ES-I3 (cell line): ENCODE measurements at regions not wholly inside any gene's neighbourhood (a gene's known extent, or its start where the extent isn't known, plus 50 kb on each side); places are given as distances from the start of the nearest gene placed in this dataset.

ENCODE experiments used
- H3K36me3 ChIP-seq: 2 replicates; pipeline ENCODE4 v1.6.1; 2013; ENCODE audit warnings: mild to moderate bottlenecking, low read length, control low read depth, moderate library complexity; ENCODE audit not compliant: insufficient read depth
- H3K4me1 ChIP-seq: 2 replicates; pipeline ENCODE4 v1.6.1; 2013; ENCODE audit warnings: mild to moderate bottlenecking, control low read depth, low read length; ENCODE audit not compliant: insufficient read depth
- H3K9ac ChIP-seq: 2 replicates; pipeline ENCODE4 v1.6.1; 2013; ENCODE audit warnings: low read depth, mild to moderate bottlenecking, low read length, moderate library complexity
- H3K9me3 ChIP-seq: 2 replicates; pipeline ENCODE4 v1.6.1; 2013; ENCODE audit warnings: mild to moderate bottlenecking, low read length, moderate library complexity; ENCODE audit not compliant: control insufficient read depth, insufficient read depth

- Histone ChIP-seq H3K36me3 (no peaks in the 10 kb centered on the region), H3K4me1 (no peaks in the 10 kb centered on the region), H3K9ac (no peak overlapping the region), H3K9me3 (peaks cover 4% of the 10 kb centered on the region; the same call in 1 of the 2 replicates)
These were observed 632.2 kb downstream of the SPOCK3 start for GRCh38 chr4:166602068-166602467.

- H3K4me1 ChIP-seq: 0 out of 2 replicates have a peak, but pooled peaks cover 2% of the 10 kb centered on the region
- H3K36me3 ChIP-seq: no peaks in the 10 kb centered on the region
- no peak overlapping the region for H3K9ac ChIP-seq
- H3K9me3 ChIP-seq: no peaks in the 10 kb centered on the region
These were observed 611.8 kb downstream of the SPOCK3 start for GRCh38 chr4:166622425-166622977.

GRCh38 chr4:166625018-166625637 lies 609.2 kb downstream of the SPOCK3 start:
- Histone ChIP-seq H3K4me1 (peaks cover 8% of the 10 kb centered on the region), H3K9me3 (no peaks in the 10 kb centered on the region), H3K9ac (no peak overlapping the region), H3K36me3 (no peaks in the 10 kb centered on the region)

GRCh38 chr4:166628454-166628853 lies 605.8 kb downstream of the SPOCK3 start:
- Histone ChIP-seq H3K9me3 (no peaks in the 10 kb centered on the region), H3K4me1 (peaks cover 5% of the 10 kb centered on the region), H3K9ac (no peak overlapping the region), H3K36me3 (no peaks in the 10 kb centered on the region)

DNA sequence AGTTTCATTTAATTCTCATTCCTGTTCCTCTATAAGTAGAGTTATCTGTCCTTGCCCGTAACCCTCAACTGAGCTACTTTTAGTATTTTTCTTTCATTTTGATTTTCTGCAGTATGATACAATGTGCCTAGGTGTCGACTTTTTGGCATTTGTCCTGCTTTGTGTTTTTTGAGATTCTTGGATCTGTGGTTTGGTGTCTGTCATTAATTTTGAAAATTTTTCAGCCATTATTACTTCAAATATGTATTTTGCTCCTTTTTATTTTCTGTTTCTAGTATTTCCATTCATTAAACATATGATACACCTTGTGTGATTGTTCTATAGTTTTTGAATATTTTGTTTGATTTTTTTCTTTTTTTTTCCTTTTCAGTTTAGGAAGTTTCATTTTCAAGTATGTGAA lies 598.9 kb downstream of the SPOCK3 start:
- no peaks in the 10 kb centered on the region for H3K36me3 ChIP-seq
- H3K9me3 ChIP-seq: peaks cover 8% of the 10 kb centered on the region; the same call in 1 of the 2 replicates
- no peaks in the 10 kb centered on the region for H3K4me1 ChIP-seq
- no peak overlapping the region for H3K9ac ChIP-seq

DNA sequence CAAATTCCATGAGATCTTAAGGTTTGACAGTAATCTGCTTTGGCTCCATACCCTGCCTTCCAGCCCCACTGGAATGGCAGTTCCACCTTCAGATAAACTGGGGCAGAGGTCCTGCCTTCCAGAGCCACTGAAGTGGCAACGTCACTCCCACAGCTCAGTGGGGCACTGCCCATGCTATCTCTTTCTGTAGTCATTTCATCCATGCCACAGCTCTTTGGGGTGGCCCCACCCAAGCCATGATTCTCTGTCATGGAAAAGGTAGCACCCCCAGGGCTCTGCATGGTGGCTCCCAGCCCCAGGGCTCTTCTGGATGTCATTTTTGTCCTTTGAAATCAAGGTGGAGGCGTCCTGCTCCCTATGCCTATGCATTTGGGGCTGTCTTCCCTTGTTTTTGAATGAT lies 596.5 kb downstream of the SPOCK3 start:
- peaks cover 8% of the 10 kb centered on the region; the same call in 1 of the 2 replicates for H3K9me3 ChIP-seq
- no peak overlapping the region for H3K9ac ChIP-seq

DNA sequence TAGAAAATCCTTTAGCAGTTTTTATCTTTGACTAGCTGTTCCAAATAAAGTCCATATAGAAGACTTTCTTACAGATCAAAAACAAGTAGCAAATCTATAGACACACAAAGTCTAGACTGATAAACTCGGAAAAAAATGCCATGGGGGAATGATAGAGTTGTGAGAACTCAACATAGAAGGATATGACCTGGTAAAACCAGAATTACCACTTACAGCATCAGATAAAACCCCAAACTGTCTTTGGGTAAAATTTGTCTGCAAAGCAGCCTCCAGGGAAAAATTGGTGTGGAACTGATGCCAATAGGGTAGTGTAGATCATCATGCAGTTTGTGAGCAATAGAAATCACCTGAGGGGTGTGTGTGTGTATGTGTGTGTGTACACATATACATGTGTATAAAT lies 579.1 kb downstream of the SPOCK3 start:
- Histone ChIP-seq H3K36me3 (no peaks in the 10 kb centered on the region), H3K4me1 (no peaks in the 10 kb centered on the region), H3K9me3 (no peaks in the 10 kb centered on the region), H3K9ac (no peak overlapping the region)

More for the DNA sequence above, 596.5 kb downstream of the SPOCK3 start:
- Histone ChIP-seq H3K4me1 (no peaks in the 10 kb centered on the region), H3K36me3 (no peaks in the 10 kb centered on the region)

GRCh38 chr4:166655705-166656104 lies 578.6 kb downstream of the SPOCK3 start:
- Histone ChIP-seq H3K9me3 (no peaks in the 10 kb centered on the region), H3K4me1 (no peaks in the 10 kb centered on the region), H3K36me3 (no peaks in the 10 kb centered on the region), H3K9ac (no peak overlapping the region)

DNA sequence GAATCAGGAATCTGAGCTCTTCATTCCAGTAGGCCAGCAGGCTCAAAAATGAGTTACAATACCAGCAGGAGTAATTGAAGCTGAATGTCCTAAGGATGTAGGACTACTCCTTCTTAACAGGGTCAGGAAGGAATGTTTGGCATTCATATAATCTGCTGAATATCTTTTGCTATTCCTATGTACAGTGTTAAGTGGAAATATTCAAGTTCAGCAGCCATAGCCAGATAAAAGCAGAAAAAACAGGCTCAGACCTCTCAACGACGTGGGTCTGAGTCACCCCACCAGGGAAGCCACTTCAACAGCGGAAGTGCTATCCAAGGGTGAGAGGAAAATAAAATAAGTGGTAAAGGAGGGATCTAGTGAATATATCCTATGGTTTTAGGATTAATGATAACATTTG lies 577.0 kb downstream of the SPOCK3 start:
- no peaks in the 10 kb centered on the region for H3K36me3 ChIP-seq
- H3K9me3 ChIP-seq: no peaks in the 10 kb centered on the region
- H3K9ac ChIP-seq: no peak overlapping the region
- peaks cover 2% of the 10 kb centered on the region; the same call in 1 of the 2 replicates for H3K4me1 ChIP-seq

GRCh38 chr4:166658585-166658984 lies 575.7 kb downstream of the SPOCK3 start:
- H3K9ac ChIP-seq: no peak overlapping the region

GRCh38 chr4:166662266-166662843 lies 571.9 kb downstream of the SPOCK3 start:
- no peaks in the 10 kb centered on the region for H3K36me3 ChIP-seq
- no peaks in the 10 kb centered on the region for H3K9me3 ChIP-seq
- peaks cover 7% of the 10 kb centered on the region for H3K4me1 ChIP-seq
- H3K9ac ChIP-seq: no peak overlapping the region

More at GRCh38 chr4:166658585-166658984, 575.7 kb downstream of the SPOCK3 start:
- peaks cover 7% of the 10 kb centered on the region for H3K4me1 ChIP-seq
- no peaks in the 10 kb centered on the region for H3K36me3 ChIP-seq
- no peaks in the 10 kb centered on the region for H3K9me3 ChIP-seq

- Histone ChIP-seq H3K9ac (no peak overlapping the region), H3K9me3 (no peaks in the 10 kb centered on the region), H3K36me3 (no peaks in the 10 kb centered on the region), H3K4me1 (peaks cover under 1% of the 10 kb centered on the region; the same call in 1 of the 2 replicates)
These were observed 564.0 kb downstream of the SPOCK3 start for GRCh38 chr4:166670341-166670740.

- Histone ChIP-seq H3K9me3 (no peaks in the 10 kb centered on the region), H3K36me3 (no peaks in the 10 kb centered on the region), H3K4me1 (peaks cover 3% of the 10 kb centered on the region; the same call in 1 of the 2 replicates), H3K9ac (no peak overlapping the region)
These were observed 560.4 kb downstream of the SPOCK3 start for GRCh38 chr4:166673911-166674310.

GRCh38 chr4:166675411-166675810 lies 558.9 kb downstream of the SPOCK3 start:
- Histone ChIP-seq H3K9me3 (no peaks in the 10 kb centered on the region), H3K9ac (no peak overlapping the region), H3K36me3 (no peaks in the 10 kb centered on the region), H3K4me1 (peaks cover 3% of the 10 kb centered on the region; the same call in 1 of the 2 replicates)

DNA sequence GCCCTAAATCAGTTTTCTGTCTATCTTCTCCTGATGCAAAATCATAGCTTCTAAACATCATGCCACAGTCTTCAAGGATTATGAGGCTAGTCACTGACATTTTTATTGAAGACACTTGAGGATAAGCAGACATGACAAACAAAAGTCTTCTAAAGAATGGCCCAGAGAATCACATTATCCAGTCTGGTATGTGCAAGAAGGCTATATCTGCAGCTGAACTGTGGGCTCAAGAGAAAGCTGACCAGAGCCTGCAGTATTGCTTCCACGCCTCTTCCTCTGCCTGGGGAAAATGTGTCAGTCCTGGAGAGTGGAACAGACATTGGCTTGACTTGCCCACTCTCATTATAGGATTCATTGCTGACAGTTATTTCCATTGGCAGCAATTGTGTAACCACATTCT lies 553.5 kb downstream of the SPOCK3 start:
- Histone ChIP-seq H3K9ac (no peak overlapping the region), H3K36me3 (no peaks in the 10 kb centered on the region), H3K9me3 (no peaks in the 10 kb centered on the region), H3K4me1 (no peaks in the 10 kb centered on the region)
